ENCODE measurements at regions not wholly inside any gene's neighbourhood (a gene's known extent, or its start where the extent isn't known, plus 50 kb on each side); places are given as distances from the start of the nearest gene placed in this dataset.

DNA sequence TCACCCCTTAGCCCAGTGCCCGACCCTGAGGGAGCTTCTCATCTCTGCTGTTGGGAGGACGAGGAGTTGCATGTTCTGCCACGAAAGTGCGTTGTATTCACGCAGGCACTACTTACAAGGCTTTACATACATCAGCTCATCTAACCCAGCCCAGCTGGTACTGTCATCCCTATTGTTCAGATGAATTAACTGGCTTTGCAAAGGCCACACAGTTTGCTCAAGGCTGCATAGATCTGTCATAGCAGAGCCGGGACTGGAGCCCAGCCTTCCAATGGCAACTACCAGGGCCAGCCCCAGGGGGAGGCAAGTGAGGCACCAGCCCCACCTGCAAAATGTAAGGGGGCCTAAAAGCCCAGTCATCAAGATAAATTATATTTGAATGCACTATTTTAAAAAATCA, 257.6 kb downstream of the NFATC2 start:
- TF ChIP-seq, protein P1, sequence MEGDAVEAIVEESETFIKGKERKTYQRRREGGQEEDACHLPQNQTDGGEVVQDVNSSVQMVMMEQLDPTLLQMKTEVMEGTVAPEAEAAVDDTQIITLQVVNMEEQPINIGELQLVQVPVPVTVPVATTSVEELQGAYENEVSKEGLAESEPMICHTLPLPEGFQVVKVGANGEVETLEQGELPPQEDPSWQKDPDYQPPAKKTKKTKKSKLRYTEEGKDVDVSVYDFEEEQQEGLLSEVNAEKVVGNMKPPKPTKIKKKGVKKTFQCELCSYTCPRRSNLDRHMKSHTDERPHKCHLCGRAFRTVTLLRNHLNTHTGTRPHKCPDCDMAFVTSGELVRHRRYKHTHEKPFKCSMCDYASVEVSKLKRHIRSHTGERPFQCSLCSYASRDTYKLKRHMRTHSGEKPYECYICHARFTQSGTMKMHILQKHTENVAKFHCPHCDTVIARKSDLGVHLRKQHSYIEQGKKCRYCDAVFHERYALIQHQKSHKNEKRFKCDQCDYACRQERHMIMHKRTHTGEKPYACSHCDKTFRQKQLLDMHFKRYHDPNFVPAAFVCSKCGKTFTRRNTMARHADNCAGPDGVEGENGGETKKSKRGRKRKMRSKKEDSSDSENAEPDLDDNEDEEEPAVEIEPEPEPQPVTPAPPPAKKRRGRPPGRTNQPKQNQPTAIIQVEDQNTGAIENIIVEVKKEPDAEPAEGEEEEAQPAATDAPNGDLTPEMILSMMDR (IDR thresholded peaks at IDR 0.05; ENCODE audit: insufficient read depth, low read length, poor library complexity, severe bottlenecking): no peak
- no peak for TF ChIP-seq EZH2phosphoT487 (conservative IDR thresholded peaks at IDR 0.05; ENCODE audit: low read length)

All from SU-DHL-6 (cell line).